ENCODE measurements at regions not wholly inside any gene's neighbourhood (a gene's known extent, or its start where the extent isn't known, plus 50 kb on each side); places are given as distances from the start of the nearest gene placed in this dataset.

GRCh38 chr10:92747066-92747465, 57.3 kb downstream of the HHEX start:
- Histone ChIP-seq H3K27me3 (peaks cover 21% of the 10 kb centered on the region), H3K4me1 (ENCODE audit: insufficient read depth) (no peaks in the 10 kb centered on the region), H3K36me3 (replicated peaks; ENCODE audit: insufficient read depth, low read depth) (no peaks in the 10 kb centered on the region), H3K9me3 (ENCODE audit: low read depth) (no peaks in the 10 kb centered on the region), H4K20me1 (ENCODE audit: insufficient read depth, poor library complexity, severe bottlenecking) (no peaks in the 10 kb centered on the region), H2AFZ (no peak overlapping the region), H3K9me2 (replicated peaks; ENCODE audit: insufficient read depth) (no peaks in the 10 kb centered on the region), H3K4me2 (no peak overlapping the region), H3K4me3 (no peak overlapping the region), H3K27ac (no peak overlapping the region), H3K79me2 (no peaks in the 10 kb centered on the region)
- 98% methylated on average over 8 of the region's 8 CpGs for WGBS (ENCODE audit: low lambda C conversion rate, missing lambda C conversion rate)
- no peak for TF ChIP-seq EZH2phosphoT487 (IDR thresholded peaks at IDR 0.05; ENCODE audit: low read depth, severe bottlenecking, unreplicated experiment)
- no peak for TF ChIP-seq CTCF (IDR thresholded peaks at IDR 0.05; ENCODE audit: poor library complexity)
- TF ChIP-seq EZH2 (IDR thresholded peaks at IDR 0.05; ENCODE audit: borderline replicate concordance) = no peak
- DNase-seq (ENCODE audit: low spot score) = no peak

GRCh38 chr10:92747600-92747999, 57.8 kb downstream of the HHEX start:
- Histone ChIP-seq H4K20me1 (ENCODE audit: insufficient read depth, poor library complexity, severe bottlenecking) (no peaks in the 10 kb centered on the region), H3K9me3 (ENCODE audit: low read depth) (no peaks in the 10 kb centered on the region), H3K4me3 (no peak overlapping the region), H3K4me1 (ENCODE audit: insufficient read depth) (no peaks in the 10 kb centered on the region), H3K27me3 (peaks cover 21% of the 10 kb centered on the region), H3K27ac (no peak overlapping the region), H2AFZ (no peak overlapping the region), H3K9me2 (replicated peaks; ENCODE audit: insufficient read depth) (no peaks in the 10 kb centered on the region), H3K36me3 (replicated peaks; ENCODE audit: insufficient read depth, low read depth) (no peaks in the 10 kb centered on the region), H3K4me2 (no peak overlapping the region), H3K79me2 (no peaks in the 10 kb centered on the region)
- no peak for DNase-seq (ENCODE audit: low spot score)
- TF ChIP-seq CTCF (IDR thresholded peaks at IDR 0.05; ENCODE audit: poor library complexity) = no peak
- 80% methylated on average over 2 of the region's 2 CpGs for WGBS (ENCODE audit: low lambda C conversion rate, missing lambda C conversion rate)

GRCh38 chr10:92750791-92751533, 61.2 kb downstream of the HHEX start:
- WGBS (ENCODE audit: low lambda C conversion rate, missing lambda C conversion rate) = 67% methylated on average over 9 of the region's 9 CpGs
- Histone ChIP-seq H3K4me2 (no peak overlapping the region), H3K27me3 (peaks cover 21% of the 10 kb centered on the region), H3K27ac (no peak overlapping the region), H3K4me3 (no peak overlapping the region), H3K9me2 (replicated peaks; ENCODE audit: insufficient read depth) (no peaks in the 10 kb centered on the region), H3K36me3 (replicated peaks; ENCODE audit: insufficient read depth, low read depth) (no peaks in the 10 kb centered on the region), H3K4me1 (ENCODE audit: insufficient read depth) (peaks cover 4% of the 10 kb centered on the region), H3K9me3 (ENCODE audit: low read depth) (no peaks in the 10 kb centered on the region), H4K20me1 (ENCODE audit: insufficient read depth, poor library complexity, severe bottlenecking) (no peaks in the 10 kb centered on the region), H2AFZ (no peak overlapping the region), H3K79me2 (no peaks in the 10 kb centered on the region)
- TF ChIP-seq EZH2phosphoT487 (IDR thresholded peaks at IDR 0.05; ENCODE audit: low read depth, severe bottlenecking, unreplicated experiment) (no peak), CTCF (IDR thresholded peaks at IDR 0.05; ENCODE audit: poor library complexity) (no peak), EZH2 (IDR thresholded peaks at IDR 0.05; ENCODE audit: borderline replicate concordance) (no peak)
- no peak for DNase-seq (ENCODE audit: low spot score)

- DNase-seq (ENCODE audit: low spot score) = no peak
- Histone ChIP-seq H3K4me1 (ENCODE audit: insufficient read depth) (peaks cover 9% of the 10 kb centered on the region), H4K20me1 (ENCODE audit: insufficient read depth, poor library complexity, severe bottlenecking) (no peaks in the 10 kb centered on the region), H3K9me2 (replicated peaks; ENCODE audit: insufficient read depth) (no peaks in the 10 kb centered on the region), H3K36me3 (replicated peaks; ENCODE audit: insufficient read depth, low read depth) (no peaks in the 10 kb centered on the region), H3K4me3 (no peak overlapping the region), H3K27me3 (peaks cover 21% of the 10 kb centered on the region), H3K79me2 (no peaks in the 10 kb centered on the region), H3K9me3 (ENCODE audit: low read depth) (no peaks in the 10 kb centered on the region), H3K4me2 (no peak overlapping the region), H3K27ac (no peak overlapping the region), H2AFZ (no peak overlapping the region)
- TF ChIP-seq EZH2 (IDR thresholded peaks at IDR 0.05; ENCODE audit: borderline replicate concordance) = no peak
- no peak for TF ChIP-seq EZH2phosphoT487 (IDR thresholded peaks at IDR 0.05; ENCODE audit: low read depth, severe bottlenecking, unreplicated experiment)
- TF ChIP-seq CTCF (IDR thresholded peaks at IDR 0.05; ENCODE audit: poor library complexity) = no peak
- 87% methylated on average over 2 of the region's 2 CpGs for WGBS (ENCODE audit: low lambda C conversion rate, missing lambda C conversion rate)
These were observed 61.7 kb downstream of the HHEX start for GRCh38 chr10:92751534-92751811.
